Left kidney (tissue), 1 donor: ENCODE measurements at regions not wholly inside any gene's neighbourhood (a gene's known extent, or its start where the extent isn't known, plus 50 kb on each side); places are given as distances from the start of the nearest gene placed in this dataset.

Source experiments
- DNase-seq: peaks from one replicate; pipeline ENCODE4 v3.0.0-alpha.2; 2013

DNA sequence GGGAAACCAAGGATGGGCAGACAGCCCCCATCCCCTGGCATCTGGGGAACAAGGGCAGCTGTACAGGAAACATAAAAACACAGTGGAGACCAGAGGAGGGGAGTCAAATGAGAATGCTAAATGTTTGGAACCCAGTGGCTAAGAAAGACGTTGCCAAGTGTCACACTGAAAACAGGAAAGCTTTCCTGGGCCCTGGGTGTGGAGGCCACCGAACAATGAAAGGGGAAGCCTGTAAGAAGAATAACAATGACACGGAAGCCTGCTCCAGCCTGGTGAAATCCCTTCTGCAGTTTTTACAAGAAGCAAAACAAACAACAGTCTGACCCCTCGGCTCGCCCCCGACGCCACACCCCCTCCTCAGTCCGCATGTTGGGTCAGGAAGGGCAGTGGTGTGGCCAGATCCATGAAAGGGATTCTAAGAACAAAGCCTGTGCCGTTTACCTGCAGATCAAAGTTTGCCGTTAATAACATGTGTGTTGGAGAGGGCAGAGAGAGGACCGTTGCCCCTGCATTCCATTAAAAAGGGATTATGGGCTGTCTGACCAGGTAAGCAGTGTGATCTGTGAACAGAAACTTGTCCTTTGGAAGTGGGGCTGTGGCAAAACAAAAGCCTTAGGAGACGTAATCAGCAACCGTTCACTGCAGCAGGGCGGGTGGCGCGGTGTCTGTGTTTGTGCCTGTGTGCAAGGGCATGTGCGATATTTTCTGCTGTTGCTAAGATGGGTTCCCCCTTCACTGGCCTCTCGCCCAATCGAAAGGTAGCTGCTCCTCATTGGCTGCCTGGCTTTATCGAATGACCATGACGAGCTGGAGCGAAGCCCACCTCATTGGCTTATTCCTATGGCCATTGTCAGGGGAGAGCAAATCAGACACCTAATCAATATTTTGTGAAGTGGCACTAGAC, 113.7 kb upstream of the BLID start:
- no peak for DNase-seq

DNA sequence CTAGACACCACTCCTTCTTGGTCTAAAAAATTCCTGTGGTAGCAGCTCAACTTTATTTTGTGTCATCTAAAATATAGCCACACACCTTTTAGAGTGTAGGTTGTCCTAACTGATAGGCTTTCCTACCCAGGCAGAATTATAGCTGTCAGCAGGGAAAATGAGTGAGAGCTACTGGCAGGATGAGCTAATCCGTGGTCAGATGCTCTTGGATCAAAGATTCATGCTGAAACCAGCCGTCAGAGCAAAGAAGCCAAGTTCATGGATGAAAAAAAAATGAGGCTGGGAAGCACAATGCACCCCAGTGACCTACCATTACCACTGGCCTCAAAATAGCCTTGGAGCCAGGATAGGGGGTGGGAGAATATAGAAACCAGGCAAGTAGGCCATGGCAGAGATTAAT, 113.1 kb upstream of the BLID start:
- no peak for DNase-seq

DNA sequence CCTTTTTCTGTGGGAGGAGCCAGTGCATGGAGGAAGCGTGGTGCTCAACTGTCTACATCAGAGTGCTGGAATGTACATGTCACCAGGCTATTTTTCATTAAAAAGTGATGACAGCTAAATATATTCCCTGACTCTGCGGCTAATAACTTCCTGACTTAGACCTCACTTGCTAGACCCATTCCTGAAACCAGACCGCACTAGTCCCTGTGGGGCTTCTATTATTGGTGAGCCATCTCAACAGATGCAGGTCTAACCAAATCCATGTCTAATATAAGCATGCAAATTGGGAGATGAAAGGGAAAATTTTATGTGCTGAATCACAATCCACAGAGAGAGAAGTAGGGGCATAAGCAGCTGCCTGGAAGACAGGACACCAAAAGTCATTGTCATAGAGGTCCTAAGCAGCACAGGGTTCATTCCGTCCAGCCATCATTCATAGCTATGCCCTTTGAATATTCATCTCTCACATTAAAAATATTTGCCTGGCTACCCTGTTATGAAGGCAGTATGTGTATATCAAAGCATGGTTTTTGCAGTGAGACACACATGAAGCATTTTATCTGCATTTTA, 110.9 kb upstream of the BLID start:
- no peak for DNase-seq

DNA sequence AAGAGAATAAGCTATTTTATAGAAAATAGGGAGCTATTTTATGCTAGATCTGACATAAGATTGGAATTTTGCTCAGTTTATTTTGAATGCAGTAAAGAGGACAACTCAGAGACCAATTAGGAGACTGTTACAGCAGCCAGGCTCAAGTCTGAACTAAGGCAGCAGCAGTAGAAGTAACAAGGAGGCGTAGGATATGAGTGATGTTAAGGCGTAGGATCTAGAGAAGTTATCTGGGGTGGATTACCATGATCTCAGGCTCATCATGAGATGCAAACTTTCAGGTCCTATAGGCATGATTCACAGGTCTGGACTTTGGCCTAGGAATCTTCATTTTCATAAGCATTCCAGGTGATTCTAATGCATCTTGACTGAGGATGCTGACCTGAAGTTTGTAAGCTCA, 108.9 kb upstream of the BLID start:
- no peak for DNase-seq

DNA sequence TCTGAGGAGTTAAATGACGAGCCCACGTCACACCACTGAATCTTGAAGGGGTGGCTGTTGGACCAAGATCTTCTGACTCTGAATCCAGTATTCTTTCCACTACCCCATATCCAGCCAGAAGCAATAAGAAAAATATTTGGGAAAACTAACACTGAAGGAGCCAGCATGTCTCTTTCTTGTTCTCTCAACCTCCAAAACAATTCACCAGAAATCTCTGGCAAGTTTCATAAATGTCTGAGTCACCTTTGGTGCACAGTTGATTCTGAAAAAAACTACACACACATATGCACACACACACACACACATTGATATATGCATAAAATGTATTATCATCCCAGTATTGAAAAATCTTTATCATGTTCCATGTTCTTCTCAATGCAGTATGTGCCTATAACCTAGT, 104.3 kb upstream of the BLID start:
- no peak for DNase-seq

DNA sequence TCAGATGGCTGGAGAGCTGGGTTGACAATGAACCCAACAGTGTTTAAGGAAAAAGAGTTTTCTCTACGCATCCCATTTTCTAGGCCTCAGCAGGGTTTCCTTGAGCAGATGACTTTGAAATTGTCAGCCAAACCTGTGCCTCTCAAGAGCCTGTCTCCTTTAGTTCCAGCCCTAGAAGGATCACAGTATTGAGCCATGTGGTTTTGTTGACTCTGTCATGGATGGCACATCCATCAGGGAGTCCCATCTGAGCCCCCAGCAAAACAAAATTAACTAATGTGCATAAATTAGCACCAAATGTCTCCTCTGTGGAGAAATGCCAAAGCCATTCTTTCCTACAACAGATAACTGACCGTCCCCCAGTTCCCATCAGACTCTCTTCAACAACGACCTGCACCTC, 103.8 kb upstream of the BLID start:
- no peak for DNase-seq

DNA sequence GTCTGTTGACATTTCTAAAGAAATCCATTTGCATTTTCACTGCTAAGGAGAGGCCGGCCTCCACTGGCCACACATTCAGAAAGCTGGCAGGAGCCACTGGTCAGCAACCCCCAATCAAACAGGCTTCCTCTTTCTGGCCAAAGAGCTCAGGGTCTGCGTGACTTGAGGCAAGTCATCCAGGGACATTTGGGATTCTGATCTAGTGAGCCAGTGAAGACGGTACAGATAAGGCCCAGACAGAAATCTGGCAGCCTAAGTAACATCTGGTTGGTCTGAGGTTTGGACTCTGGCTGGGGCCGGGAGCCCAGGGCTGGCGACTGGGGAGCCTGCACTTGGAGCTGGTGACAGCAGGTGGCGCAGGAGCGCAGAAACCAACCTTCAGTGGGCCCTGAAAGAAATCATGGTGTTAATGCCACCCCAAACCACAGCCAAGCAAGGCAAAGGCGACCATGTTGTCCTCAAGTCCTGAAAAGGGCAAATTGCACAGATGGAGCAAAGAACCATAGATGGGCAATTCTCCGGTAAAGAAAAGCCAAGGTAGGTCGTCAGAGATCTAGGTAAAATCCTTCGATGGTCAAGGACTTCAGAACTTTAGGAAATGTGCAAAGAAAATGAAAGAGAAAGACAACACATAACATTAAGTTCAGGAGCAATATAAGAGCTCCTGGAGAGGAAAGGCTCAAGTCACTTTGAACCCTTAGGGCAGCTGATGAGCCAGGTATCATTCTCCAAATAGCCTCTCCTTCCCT, 99.4 kb upstream of the BLID start:
- DNase-seq: peak; percentile 64

DNA sequence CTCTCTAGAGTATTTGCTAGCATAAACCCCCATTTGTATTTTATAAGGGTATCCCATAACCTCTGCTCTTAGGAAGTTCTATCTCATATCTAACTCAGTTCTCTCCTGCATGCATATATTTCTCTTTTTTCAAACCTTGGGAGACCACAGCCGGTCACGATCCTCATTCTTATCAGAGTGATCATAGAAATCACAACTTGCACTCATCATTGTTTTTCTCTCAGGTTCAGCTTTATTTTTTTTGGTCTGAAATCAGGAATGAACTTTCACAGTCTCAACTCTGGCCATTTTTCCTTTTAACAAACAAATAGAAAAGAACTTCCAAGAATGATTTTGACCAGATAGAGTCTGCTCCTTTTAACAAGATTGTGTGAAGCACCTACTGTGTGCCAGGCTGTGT, 98.6 kb upstream of the BLID start:
- no peak for DNase-seq

DNA sequence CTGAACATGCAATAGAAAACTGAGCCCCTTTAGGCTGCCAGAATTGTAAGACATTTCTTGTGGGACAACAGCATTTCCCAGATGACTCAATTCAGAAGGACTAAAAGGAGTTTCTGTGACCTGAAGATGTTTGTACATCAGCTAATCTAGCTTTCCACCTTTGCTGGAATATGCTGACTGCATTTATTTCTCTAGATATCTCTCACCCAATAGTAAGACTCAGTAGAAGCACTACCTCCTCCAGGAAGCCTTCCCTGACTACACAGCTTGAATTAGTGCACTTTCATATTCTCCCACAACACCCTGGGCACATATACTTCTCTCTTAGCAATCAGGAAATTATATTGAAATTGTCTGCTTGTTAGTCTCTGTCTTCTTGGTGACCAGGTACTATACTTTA, 98.1 kb upstream of the BLID start:
- no peak for DNase-seq

DNA sequence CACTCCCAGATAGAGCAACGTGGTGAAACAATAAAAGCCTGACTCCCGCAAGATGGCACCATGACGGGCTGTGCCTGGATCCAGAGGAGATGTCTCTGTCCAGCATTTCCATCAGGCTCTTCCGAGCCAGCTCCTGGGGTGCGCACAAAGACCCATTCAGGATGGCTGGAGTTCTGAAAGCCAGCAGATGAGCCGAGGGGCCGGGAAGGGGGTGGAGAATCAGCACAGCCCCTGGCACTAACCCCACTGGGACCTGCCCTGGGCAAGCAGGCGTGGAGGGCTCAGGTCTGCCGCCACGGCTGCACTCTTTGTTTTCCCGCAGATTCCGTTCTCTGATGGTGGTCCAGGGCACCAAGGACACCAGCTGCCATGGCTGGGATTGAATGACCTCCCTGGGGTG, 97.2 kb upstream of the BLID start:
- no peak for DNase-seq

DNA sequence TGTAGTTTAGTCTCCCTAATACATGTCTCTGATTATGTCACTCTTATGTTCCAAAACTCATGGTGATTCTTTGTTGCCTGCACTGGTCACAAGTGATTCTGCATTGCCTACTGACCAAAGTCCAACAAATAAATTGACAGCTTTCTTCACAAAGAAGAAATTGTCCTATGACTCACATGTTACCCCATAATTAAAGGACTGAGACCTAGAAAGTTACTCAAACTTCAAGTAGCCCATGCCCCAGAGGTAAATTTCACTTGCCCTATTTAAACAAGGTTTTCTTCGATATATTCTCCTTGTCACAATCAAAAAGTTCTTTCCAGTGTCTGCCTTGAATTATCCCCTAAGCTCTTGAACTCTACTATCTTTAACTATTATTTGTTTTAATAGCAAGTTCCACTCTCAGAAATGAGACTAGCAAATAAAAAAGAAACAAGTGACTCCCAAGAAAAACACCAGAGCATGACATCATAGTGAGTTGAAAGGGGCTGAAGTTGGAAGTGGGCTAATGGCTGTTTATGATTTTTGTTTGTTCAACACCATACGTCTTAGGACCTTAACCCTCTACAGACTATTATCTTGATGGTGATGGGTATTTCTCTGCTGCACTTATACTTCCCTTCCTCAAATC, 94.5 kb upstream of the BLID start:
- DNase-seq: no peak

DNA sequence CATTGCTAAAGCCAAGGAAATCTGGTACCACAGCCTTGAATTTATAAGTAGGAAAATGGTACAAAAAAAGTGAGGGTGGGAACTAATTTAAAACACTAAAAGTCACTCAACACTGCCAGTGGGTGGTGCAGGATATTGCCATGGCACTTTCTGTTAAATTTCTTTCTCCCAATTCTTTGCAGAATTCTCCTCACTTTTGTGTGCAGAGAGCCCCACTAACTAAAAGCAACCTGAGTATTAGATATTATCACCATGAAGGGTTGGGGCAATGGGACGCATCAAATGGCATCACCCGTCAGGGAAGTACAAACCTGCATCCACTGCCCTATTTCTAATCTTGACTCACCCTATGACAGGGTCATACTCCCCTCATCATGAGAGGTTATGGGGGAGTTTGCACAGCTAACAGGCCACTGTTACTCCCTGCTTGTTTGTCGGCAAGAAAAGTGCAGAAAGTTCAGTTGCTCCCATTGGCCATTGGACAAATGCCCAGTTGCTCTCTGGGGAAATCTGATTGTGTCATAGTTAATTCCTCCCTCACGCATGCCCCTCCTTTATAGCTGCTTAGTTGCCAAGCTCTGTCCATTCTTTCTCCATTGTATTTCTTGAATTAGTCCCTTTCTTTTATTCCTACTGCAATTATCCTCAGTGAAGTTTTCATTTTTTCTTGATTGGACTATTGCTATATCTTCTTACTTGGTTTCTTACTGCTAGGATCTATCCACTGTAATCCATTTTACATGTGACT, 93.8 kb upstream of the BLID start:
- DNase-seq: no peak

DNA sequence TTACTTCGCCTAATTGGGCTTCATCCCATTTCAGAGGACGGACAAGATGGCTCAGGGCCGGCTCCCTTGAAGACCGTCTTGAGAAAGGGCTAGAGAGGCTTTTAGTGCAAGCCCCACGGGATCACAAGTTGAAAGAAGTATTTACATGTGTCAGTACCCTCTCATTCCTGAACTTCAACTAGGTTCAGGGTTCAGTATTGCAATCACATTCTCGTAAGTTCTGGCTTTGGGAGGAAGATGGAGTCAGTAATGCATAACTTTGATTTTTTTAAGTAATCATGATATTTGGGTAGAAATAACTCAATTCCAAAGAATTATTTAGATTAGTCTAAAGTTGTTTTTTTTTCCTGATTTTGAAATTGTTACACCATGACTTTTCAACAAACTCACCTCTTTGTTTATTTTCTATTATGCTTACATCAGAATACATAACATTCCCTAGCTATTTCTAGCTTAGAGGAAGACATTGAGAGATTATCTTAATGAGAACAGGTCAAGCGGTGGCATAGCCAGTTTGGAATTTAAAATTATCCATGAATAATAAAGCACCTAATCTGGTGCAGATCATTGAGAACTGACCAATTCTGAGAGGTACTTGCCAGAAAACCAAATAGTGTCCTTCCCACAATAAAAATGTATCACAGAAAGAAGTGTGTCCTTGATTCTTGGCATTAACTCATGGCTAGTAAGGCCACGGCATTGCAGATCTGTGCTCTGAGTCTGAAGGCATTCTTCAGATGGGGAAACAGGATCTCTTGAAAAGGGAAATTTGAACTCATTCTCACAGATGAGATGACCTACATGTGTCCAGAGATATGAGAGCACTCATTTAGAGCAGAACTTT, 92.1 kb upstream of the BLID start:
- DNase-seq: no peak

DNA sequence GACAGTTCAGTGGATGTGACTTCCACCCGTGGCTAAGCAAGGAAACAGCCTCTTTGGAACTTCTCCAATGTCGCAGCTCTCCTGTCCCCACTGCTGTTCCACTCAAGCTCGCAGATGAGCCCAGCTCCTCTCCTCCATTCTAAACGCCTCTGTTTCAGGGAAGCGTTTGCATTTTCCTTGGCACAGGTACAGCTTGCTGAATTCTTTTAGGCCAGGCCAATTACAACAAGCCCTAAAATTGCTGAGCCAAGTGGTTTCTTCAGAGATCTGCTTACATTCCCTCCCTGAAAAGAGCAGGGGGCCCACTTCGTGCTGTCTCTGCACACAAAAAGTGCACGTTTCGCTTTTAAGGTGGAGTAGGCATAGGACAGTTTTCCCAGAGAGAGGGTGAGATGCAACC, 91.5 kb upstream of the BLID start:
- DNase-seq: no peak

DNA sequence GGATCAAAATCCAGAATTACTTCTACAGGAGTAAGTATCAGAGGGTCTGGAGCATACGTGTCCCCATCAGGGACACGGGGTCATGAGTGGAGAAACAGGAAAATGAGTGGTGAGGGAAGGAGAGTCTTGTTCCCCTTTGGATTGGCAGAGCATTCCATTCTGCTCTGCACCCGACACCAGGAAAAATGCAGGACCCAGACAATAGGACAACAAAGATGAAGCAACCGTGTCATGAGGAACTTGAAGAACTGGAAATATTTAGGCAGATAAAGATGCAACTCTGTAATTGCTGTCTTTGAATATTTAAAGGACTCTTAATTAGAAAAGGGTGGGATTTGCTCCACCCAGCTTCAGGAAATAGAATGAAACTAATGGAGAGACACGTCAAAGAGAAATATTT, 89.0 kb upstream of the BLID start:
- DNase-seq: no peak

DNA sequence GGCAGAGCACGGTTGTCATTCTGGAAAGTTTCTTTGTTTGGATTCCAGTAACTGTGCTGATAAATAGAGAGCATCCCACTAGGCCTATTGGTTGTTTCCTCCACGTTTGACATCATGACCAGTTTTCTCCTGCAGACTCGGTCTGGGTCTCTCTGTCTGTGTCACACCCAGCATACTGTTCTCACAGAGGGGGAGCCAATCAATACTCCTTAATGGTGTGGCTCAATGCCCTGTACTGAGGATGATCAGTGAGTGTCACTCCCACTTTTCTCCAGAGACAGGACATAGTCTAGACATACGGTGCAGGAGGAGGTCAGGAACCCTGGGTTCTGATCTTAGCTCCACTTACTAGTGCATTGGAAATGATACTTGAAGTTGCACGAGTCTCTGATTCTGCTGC, 88.2 kb upstream of the BLID start:
- DNase-seq: no peak

DNA sequence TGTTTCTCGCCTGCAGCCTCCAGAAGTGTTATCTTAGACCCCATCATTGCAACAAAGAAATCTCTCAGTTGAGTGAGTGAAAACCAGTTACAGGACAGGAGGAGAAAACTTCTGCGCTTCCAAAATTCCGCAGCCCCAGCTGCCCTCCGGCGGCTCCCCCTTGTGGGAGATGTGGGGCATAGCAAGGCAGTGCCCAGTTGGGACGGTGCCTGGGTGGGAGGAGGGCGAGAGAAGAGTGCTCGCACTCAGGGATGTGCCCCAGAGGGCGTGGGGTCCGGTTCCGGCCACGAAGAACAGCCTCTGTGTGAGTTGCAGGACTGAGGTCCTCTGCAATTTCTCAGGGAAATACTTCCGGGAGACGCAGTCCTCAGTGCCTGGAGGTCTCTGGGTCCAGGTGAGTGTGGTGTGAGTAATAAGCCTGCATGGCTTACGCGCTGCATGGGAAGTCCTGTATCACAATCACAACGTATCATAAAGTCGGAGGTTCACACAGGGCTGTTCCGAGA, 87.0 kb upstream of the BLID start:
- peak; percentile 59 for DNase-seq

DNA sequence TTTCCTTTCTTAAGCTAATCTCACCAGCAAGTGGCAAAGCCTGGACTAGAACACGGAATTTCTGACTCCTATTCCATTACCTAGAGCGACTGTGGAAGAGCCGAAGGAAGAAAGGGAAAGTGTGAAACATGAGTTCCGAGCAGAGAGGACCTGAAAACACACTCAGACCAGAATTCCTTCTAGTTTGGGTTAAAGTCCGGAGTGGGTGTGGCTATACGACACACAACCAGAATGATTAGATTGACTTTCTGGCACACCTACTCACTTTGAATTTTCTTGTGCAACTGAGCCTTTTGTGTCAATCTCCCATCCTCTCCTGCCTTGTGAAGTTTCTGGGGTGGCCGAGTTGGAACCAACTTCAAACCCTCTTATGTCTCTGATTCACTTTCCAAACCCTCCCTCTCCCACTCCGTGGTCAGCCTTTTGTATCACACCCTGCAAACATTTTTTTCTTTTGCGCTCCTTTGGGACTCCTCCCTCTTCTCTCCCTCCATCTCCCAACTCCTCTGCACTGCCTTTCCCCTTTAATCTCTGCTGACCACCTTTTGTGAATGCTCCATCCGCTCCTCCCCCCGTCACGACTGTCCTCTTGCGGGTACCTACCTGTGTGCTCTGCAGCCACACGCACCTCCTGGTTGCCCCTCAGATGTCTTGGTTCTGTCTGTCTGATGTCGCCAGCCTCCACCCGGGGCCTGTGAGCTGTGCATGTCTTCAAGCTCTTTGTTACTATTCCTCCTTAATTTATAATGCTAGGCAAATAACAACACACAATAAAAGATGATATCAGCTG, 86.3 kb upstream of the BLID start:
- peak; percentile 24 for DNase-seq

DNA sequence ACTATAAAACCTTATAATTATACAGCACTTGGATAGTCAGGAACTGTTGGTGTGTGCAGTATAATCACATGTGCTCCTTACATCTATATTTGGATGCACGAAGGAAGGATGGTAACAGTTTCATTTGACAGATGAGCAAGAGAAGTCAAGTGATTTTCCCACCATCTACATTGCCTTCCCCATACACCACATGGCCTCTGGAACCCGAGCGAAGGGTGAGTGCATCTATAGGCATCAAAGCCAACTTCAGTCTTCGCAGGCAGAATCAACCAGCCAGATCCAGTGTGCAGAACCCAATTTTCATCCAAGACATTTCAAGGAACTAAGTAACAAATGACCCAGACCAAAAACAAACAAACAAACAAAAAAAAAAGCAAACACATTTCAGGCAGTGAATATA, 85.1 kb upstream of the BLID start:
- no peak for DNase-seq

DNA sequence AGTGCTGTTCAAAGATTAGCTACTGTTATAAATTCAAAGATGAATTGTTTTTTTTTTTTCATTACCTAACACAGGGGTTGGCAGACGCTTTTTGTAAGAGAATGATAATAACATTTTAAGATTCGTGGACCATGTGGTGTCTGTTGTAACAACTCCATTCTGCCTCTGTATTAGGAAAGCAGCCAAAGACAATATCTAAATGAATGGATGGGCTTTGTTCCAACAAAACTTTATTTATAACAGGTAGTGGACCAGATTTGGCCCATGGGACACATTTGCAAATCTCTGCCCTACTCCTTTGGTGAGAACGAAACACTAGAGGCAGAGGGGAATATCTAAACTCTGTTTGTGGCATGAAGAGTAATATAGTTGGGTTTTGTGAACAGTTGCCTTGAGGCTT, 83.6 kb upstream of the BLID start:
- no peak for DNase-seq
